Esophagus squamous epithelium (tissue), 5 donors: ENCODE measurements at regions not wholly inside any gene's neighbourhood (a gene's known extent, or its start where the extent isn't known, plus 50 kb on each side); places are given as distances from the start of the nearest gene placed in this dataset.

Source experiments
- DNase-seq: peaks from one replicate; lab custom pipeline; 2025; lab: John Stamatoyannopoulos, UW
- H3K27ac ChIP-seq, 4 donors: fragments of 200-600 bp; sonication (generic); one replicate each; pipeline ENCODE4 v1.5.1; 2016 to 2019; ENCODE audit warnings: mild to moderate bottlenecking in 1 of 4
- H3K27me3 ChIP-seq, 4 donors: fragments of 200-600 bp; sonication (generic); 1 replicate in 3 of 4; 2 replicates in 1 of 4; pipeline versions ENCODE4 v1.5.1 to v1.6.0; 2017 to 2021; ENCODE audit warnings: antibody characterized with exemption in 1 of 4
- H3K36me3 ChIP-seq, 3 donors: fragments of 200-600 bp; sonication (generic); one replicate each; pipeline ENCODE4 v1.5.1; 2016 to 2019
- H3K4me1 ChIP-seq, 3 donors: fragments of 200-600 bp; sonication (generic); one replicate each; pipeline ENCODE4 v1.5.1; 2017 to 2019
- H3K4me3 ChIP-seq, 4 donors: fragments of 200-600 bp; sonication (generic); 1 replicate in 3 of 4; 2 replicates in 1 of 4; pipeline ENCODE4 v1.5.1; 2016 to 2019; ENCODE audit warnings: mild to moderate bottlenecking in 2 of 4, moderate library complexity in 1 of 4
- H3K9me3 ChIP-seq, 3 donors: fragments of 200-600 bp; sonication (generic); one replicate each; pipeline ENCODE4 v1.5.1; 2016 to 2019
- CTCF ChIP-seq, 6 experiments: fragments of 450-650 bp in 4 of 6; fragments of 200-600 bp in 2 of 6; sonication (generic) in 2 of 6; IDR thresholded peaks; one replicate each; pipeline ENCODE4 v1.5.1; 2016 to 2019; ENCODE audit warnings: antibody characterized with exemption in 6 of 6, mild to moderate bottlenecking in 4 of 6, moderate library complexity in 4 of 6
- POLR2A ChIP-seq, 4 donors: fragments of 450-650 bp; IDR thresholded peaks; one replicate each; pipeline ENCODE4 v1.6.1; 2017; ENCODE audit warnings: antibody characterized with exemption in 4 of 4, mild to moderate bottlenecking in 4 of 4, moderate library complexity in 3 of 4
- WGBS, 2 donors: methylation state at CpG; one replicate each; pipeline ENCODE4 v1.1.5; 2018; 5-methylcytosine and 5-hydroxymethylcytosine counted together
- intact Hi-C: fragments of 100-400 bp; cut with DNase I; formaldehyde crosslinking; loops from one replicate; pipeline ENCODE4 v1.15.0; 2022
- donor health status: DM: yes; HTN: yes; CAD: no.

- no peak overlapping the region for H3K27ac ChIP-seq
- no peak for DNase-seq
- H3K4me1 ChIP-seq: peaks cover 0 to under 1% (median 0%) of the 10 kb centered on the region in 3 donors
- 39 to 46% methylated on average over 4 of the region's 4 CpGs for WGBS, 2 donors
- no peak for TF ChIP-seq POLR2A (IDR thresholded peaks at IDR 0.05)
- no peak for TF ChIP-seq CTCF (IDR thresholded peaks at IDR 0.05)
- no peaks in the 10 kb centered on the region for H3K36me3 ChIP-seq
- intact Hi-C loops: no loop called here
- H3K9me3 ChIP-seq: no peaks in the 10 kb centered on the region
- no peak overlapping the region for H3K4me3 ChIP-seq
- no peaks in the 10 kb centered on the region for H3K27me3 ChIP-seq
Measured at GRCh38 chr5:143562935-143563334, 159.4 kb upstream of the NR3C1 start.

GRCh38 chr5:143561219-143561618, 157.7 kb upstream of the NR3C1 start:
- no peaks in the 10 kb centered on the region for H3K9me3 ChIP-seq
- TF ChIP-seq CTCF (IDR thresholded peaks at IDR 0.05) (no peak), POLR2A (IDR thresholded peaks at IDR 0.05) (no peak)
- H3K27me3 ChIP-seq: no peaks in the 10 kb centered on the region
- H3K27ac ChIP-seq: no peak overlapping the region
- intact Hi-C loops: no loop called here
- 88 to 92% methylated on average over 4 of the region's 4 CpGs for WGBS, 2 donors
- H3K4me3 ChIP-seq: no peak overlapping the region
- H3K36me3 ChIP-seq: no peaks in the 10 kb centered on the region
- H3K4me1 ChIP-seq: peaks cover 0 to 11% (median 4%) of the 10 kb centered on the region in 3 donors
- no peak for DNase-seq

- 59 to 62% methylated on average over 1 of the region's 1 CpG for WGBS, 2 donors
- no peak for TF ChIP-seq POLR2A (IDR thresholded peaks at IDR 0.05)
- H3K9me3 ChIP-seq: no peaks in the 10 kb centered on the region
- H3K27me3 ChIP-seq: no peaks in the 10 kb centered on the region
- no peaks in the 10 kb centered on the region for H3K36me3 ChIP-seq
- no peak overlapping the region for H3K27ac ChIP-seq
- DNase-seq: no peak
- H3K4me3 ChIP-seq: no peak overlapping the region
- intact Hi-C loops: no loop called here
- peaks cover 0 to 11% (median 4%) of the 10 kb centered on the region in 3 donors for H3K4me1 ChIP-seq
Measured at GRCh38 chr5:143560378-143560777, 156.9 kb upstream of the NR3C1 start.

GRCh38 chr5:143559586-143560109, 156.2 kb upstream of the NR3C1 start:
- H3K4me3 ChIP-seq: no peak overlapping the region
- H3K27me3 ChIP-seq: no peaks in the 10 kb centered on the region
- 86 to 100% methylated on average over 1 of the region's 1 CpG for WGBS, 2 donors
- peaks cover 0 to 11% (median 4%) of the 10 kb centered on the region in 3 donors for H3K4me1 ChIP-seq
- no peak for DNase-seq
- H3K36me3 ChIP-seq: no peaks in the 10 kb centered on the region
- TF ChIP-seq POLR2A (IDR thresholded peaks at IDR 0.05) (no peak), CTCF (IDR thresholded peaks at IDR 0.05) (no peak)
- H3K27ac ChIP-seq: no peak overlapping the region
- H3K9me3 ChIP-seq: no peaks in the 10 kb centered on the region
- intact Hi-C loops: no loop called here

GRCh38 chr5:143558048-143558447, 154.6 kb upstream of the NR3C1 start:
- H3K9me3 ChIP-seq: no peaks in the 10 kb centered on the region
- no peak overlapping the region for H3K27ac ChIP-seq
- H3K4me1 ChIP-seq: peaks cover 0 to 11% (median 4%) of the 10 kb centered on the region in 3 donors
- no peak for DNase-seq
- no peaks in the 10 kb centered on the region for H3K27me3 ChIP-seq
- no peaks in the 10 kb centered on the region for H3K36me3 ChIP-seq
- intact Hi-C loops: no loop called here
- no peak for TF ChIP-seq CTCF (IDR thresholded peaks at IDR 0.05)
- TF ChIP-seq POLR2A (IDR thresholded peaks at IDR 0.05): no peak
- 90 to 93% methylated on average over 1 of the region's 1 CpG for WGBS, 2 donors
- no peak overlapping the region for H3K4me3 ChIP-seq
